ENCODE measurements at regions not wholly inside any gene's neighbourhood (a gene's known extent, or its start where the extent isn't known, plus 50 kb on each side); places are given as distances from the start of the nearest gene placed in this dataset.

GRCh38 chr1:219299420-219299819 lies 125.7 kb downstream of the LYPLAL1 start:
- no peaks in the 10 kb centered on the region for H3K9me3 Mint-ChIP-seq
- H3K27ac Mint-ChIP-seq = peak overlapping the region in 2 of 3 experiments; percentile 89 to 94
- H3K4me3 Mint-ChIP-seq = no peak overlapping the region
- H3K36me3 Mint-ChIP-seq (ENCODE audit: low read depth) = peaks cover 10% of the 10 kb centered on the region
- H3K27me3 Mint-ChIP-seq (ENCODE audit: low read depth) = no peaks in the 10 kb centered on the region
- TF ChIP-seq, protein P1, sequence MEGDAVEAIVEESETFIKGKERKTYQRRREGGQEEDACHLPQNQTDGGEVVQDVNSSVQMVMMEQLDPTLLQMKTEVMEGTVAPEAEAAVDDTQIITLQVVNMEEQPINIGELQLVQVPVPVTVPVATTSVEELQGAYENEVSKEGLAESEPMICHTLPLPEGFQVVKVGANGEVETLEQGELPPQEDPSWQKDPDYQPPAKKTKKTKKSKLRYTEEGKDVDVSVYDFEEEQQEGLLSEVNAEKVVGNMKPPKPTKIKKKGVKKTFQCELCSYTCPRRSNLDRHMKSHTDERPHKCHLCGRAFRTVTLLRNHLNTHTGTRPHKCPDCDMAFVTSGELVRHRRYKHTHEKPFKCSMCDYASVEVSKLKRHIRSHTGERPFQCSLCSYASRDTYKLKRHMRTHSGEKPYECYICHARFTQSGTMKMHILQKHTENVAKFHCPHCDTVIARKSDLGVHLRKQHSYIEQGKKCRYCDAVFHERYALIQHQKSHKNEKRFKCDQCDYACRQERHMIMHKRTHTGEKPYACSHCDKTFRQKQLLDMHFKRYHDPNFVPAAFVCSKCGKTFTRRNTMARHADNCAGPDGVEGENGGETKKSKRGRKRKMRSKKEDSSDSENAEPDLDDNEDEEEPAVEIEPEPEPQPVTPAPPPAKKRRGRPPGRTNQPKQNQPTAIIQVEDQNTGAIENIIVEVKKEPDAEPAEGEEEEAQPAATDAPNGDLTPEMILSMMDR (IDR thresholded peaks at IDR 0.05; ENCODE audit: unreplicated experiment in 3 of 3) = no peak
- H3K4me1 Mint-ChIP-seq = peaks cover 36% of the 10 kb centered on the region

DNA sequence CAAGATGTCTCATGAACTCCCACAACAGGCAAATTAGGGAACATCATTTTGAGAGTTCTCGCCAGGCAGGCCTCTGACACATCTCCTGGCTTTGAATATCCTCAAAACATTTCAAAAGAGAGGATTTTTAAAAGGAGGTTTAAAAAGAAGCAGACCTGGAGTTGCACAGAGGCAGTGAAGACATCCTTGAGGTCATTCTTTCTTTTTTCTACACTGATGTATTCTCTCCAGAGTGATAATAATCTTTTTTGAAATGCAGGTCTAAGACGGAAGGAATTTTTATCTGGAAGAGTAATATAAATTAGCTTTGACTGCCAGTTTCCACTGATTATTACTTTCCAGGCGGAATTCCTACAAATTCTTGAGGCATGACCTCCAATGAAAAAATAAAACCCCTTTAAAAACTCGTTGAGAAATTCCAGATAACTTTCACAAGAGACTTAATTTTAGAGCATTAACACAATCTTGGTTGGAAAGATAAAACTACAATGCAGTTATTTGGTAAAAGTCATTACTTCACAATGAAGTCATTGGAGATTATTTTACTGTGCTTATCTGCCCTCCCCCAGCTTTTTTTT lies 125.0 kb downstream of the LYPLAL1 start:
- H3K36me3 Mint-ChIP-seq (ENCODE audit: low read depth) = peaks cover 10% of the 10 kb centered on the region

DNA sequence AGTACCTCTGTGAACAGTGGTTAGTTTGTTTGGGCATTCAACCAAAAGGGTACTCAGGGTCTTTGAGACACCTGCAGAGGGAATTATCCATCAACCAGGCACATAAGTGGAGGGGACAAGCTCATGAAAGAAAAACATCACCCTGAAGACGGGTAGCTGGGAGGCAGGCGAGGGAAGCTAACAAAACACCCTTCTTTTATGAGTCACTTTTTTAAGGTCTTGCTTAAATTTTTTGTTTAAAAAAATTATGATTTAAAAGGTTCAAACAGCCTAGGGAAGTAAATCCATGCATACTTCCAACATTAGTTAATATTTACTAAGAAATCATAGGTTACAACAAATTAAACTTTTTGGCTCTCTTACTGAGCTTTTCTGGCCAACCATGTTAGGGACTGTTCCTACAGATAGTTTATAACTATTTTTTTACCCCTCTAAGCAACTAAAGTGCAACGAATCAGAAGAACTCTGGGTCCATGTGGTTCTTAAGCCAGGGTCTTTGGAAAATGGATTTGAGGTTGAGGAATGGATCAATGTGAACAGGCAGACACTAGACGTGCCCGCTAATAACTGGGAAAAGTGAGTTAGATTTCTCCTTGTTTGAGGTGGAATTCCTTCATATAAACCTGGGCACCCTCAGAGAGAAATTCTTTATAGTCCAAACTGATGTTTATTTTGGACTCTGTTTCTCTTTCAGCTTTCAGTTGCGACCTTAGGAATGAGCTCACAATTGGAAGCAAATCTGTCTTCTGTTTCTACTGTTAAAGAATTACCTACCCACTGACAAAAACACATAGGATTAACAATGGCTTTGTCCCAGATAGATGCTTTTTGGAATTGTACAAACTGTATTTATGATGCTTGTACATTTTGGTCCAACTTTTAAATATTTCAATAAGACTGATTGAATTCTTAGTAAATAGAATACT lies 123.0 kb downstream of the LYPLAL1 start:
- Mint-ChIP-seq H3K27ac (peak overlapping the region; percentile 80 to 97 (median 96)), H3K36me3 (ENCODE audit: low read depth) (peaks cover 10% of the 10 kb centered on the region), H3K4me1 (peaks cover 48% of the 10 kb centered on the region), H3K9me3 (no peaks in the 10 kb centered on the region), H3K27me3 (ENCODE audit: low read depth) (no peaks in the 10 kb centered on the region), H3K4me3 (no peak overlapping the region)
- TF ChIP-seq, protein P1 (IDR thresholded peaks at IDR 0.05; ENCODE audit: unreplicated experiment in 3 of 3) = no peak

More for the DNA sequence above, 125.0 kb downstream of the LYPLAL1 start:
- H3K27me3 Mint-ChIP-seq (ENCODE audit: low read depth) = no peaks in the 10 kb centered on the region
- peaks cover 36% of the 10 kb centered on the region for H3K4me1 Mint-ChIP-seq
- H3K4me3 Mint-ChIP-seq = no peak overlapping the region
- H3K27ac Mint-ChIP-seq = peak overlapping the region; percentile 69 to 94 (median 89)
- H3K9me3 Mint-ChIP-seq = no peaks in the 10 kb centered on the region
- TF ChIP-seq, protein P1 (IDR thresholded peaks at IDR 0.05; ENCODE audit: unreplicated experiment in 3 of 3) = no peak

DNA sequence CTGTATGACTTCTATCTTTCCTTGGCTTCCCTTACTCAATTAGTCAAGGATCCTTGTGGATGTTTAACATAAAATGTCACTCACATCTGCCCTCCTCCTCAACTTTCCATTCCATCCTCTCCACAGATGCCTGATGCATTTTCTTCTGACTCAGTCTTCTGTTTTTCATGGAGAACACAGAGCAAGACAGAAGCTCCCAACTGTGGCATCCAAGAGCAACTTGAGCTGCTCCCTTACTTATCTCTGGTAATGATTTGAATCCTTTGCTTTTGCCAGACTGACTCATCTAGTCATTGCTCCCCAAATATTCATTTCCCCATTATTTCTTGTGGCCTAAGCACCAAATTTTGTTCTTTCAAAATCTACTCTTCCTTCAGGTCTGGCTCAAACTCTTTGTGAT lies 120.6 kb downstream of the LYPLAL1 start:
- TF ChIP-seq, protein P1 (IDR thresholded peaks at IDR 0.05; ENCODE audit: unreplicated experiment in 3 of 3) = no peak

DNA sequence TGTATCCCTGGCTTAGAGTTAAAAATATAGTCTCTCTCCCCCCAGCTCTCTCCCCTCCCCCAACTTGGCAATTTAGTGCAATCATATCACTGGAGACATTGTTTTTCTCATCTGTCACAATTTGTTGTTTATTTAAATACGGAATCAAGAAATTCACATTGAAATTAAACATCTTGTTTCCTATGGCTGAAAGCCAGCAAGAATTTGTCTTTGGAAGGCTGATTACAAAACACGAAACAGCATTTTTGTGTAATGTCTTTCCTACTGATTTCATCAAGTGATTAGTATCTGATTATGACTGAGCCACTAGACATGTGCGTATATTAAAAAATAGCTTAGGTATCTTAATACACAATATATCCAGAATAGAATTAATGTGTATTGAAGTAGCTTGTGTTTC lies 119.7 kb downstream of the LYPLAL1 start:
- Mint-ChIP-seq H3K9me3 (no peaks in the 10 kb centered on the region), H3K4me3 (no peak overlapping the region), H3K4me1 (peaks cover 38% of the 10 kb centered on the region), H3K27me3 (ENCODE audit: low read depth) (no peaks in the 10 kb centered on the region), H3K27ac (peak overlapping the region; percentile 82 to 85 (median 83)), H3K36me3 (ENCODE audit: low read depth) (peaks cover 10% of the 10 kb centered on the region)
- TF ChIP-seq, protein P1 (IDR thresholded peaks at IDR 0.05; ENCODE audit: unreplicated experiment in 3 of 3) = no peak

More for the DNA sequence above, 120.6 kb downstream of the LYPLAL1 start:
- no peaks in the 10 kb centered on the region for H3K9me3 Mint-ChIP-seq
- H3K27me3 Mint-ChIP-seq (ENCODE audit: low read depth) = no peaks in the 10 kb centered on the region
- H3K27ac Mint-ChIP-seq = peak overlapping the region in 2 of 3 experiments; percentile 10 to 82
- H3K36me3 Mint-ChIP-seq (ENCODE audit: low read depth) = peaks cover 10% of the 10 kb centered on the region
- no peak overlapping the region for H3K4me3 Mint-ChIP-seq
- peaks cover 46% of the 10 kb centered on the region for H3K4me1 Mint-ChIP-seq

All from nephron (organoid).